Testis (tissue), 2 donors: ENCODE measurements at regions not wholly inside any gene's neighbourhood (a gene's known extent, or its start where the extent isn't known, plus 50 kb on each side); places are given as distances from the start of the nearest gene placed in this dataset.

Experiments
- CTCF ChIP-seq, 3 experiments: fragments of 450-650 bp in 2 of 3; fragments of 200-600 bp in 1 of 3; sonication (generic) in 1 of 3; IDR thresholded peaks; one replicate each; pipeline ENCODE4 v1.5.1; 2016 to 2019; ENCODE audit warnings: antibody characterized with exemption in 3 of 3, mild to moderate bottlenecking in 2 of 3, moderate library complexity in 1 of 3
- POLR2A ChIP-seq: fragments of 450-650 bp; IDR thresholded peaks from one replicate; pipeline ENCODE4 v1.6.1; 2017; ENCODE audit warnings: antibody characterized with exemption, mild to moderate bottlenecking, moderate library complexity

GRCh38 chr2:7994397-7994951, 687.4 kb upstream of the ID2 start:
- TF ChIP-seq CTCF (IDR thresholded peaks at IDR 0.05) = no peak
- TF ChIP-seq POLR2A = no peak
